PC-9 (cell line): ENCODE measurements at regions not wholly inside any gene's neighbourhood (a gene's known extent, or its start where the extent isn't known, plus 50 kb on each side); places are given as distances from the start of the nearest gene placed in this dataset.

ENCODE experiments used
- BruUV-seq: library from RNA; stranded (reverse); fragments of 400-500 nt; replicated peaks from 2 replicates; lab custom pipeline; 2021; lab: Mats Ljungman, UMichigan
- CTCF ChIA-PET: fragments of 300-600 bp; sonication (Branson Sonifier 250); formaldehyde crosslinking; loops from one replicate; lab custom pipeline; 2022; ENCODE audit warnings: antibody characterized with exemption; lab: Charles Lee
- POLR2A ChIA-PET: fragments of 300-600 bp; sonication (Branson Sonifier 250); formaldehyde crosslinking; loops from one replicate; lab custom pipeline; 2022; ENCODE audit warnings: antibody characterized with exemption; ENCODE audit not compliant: unreplicated experiment; lab: Charles Lee
- DNase-seq, 2 experiments: peaks; one replicate each; pipeline versions ENCODE4 v3.0.0 to v3.0.0-alpha.2; 2015 to 2022; ENCODE audit warnings: mixed read lengths in 1 of 2
- H2AFZ ChIP-seq: fragments of 200-600 bp; sonication (generic); 2 replicates; pipeline ENCODE4 v1.8.1; 2017; ENCODE audit warnings: antibody characterized with exemption
- H3F3A ChIP-seq: fragments of 200-600 bp; sonication (generic); 2 replicates; pipeline ENCODE4 v1.8.1; 2017; ENCODE audit warnings: antibody characterized with exemption, mild to moderate bottlenecking, low read depth; ENCODE audit not compliant: insufficient read depth
- H3K27ac ChIP-seq: fragments of 200-600 bp; sonication (generic); 2 replicates; pipeline ENCODE4 v1.6.1; 2016; ENCODE audit warnings: mixed run types
- H3K27me3 ChIP-seq: fragments of 200-600 bp; sonication (generic); 2 replicates; pipeline ENCODE4 v1.6.1; 2016; ENCODE audit warnings: low read depth, mixed run types; ENCODE audit not compliant: insufficient read depth
- H3K36me3 ChIP-seq: fragments of 200-600 bp; sonication (generic); 2 replicates; pipeline ENCODE4 v1.6.1; 2016; ENCODE audit warnings: low read depth, mixed run types
- H3K4me1 ChIP-seq: fragments of 200-600 bp; sonication (generic); replicated peaks from 2 replicates; pipeline ENCODE4 v1.6.1; 2016; ENCODE audit warnings: mixed run types; ENCODE audit not compliant: insufficient read depth
- H3K4me2 ChIP-seq: fragments of 200-600 bp; sonication (generic); 2 replicates; pipeline ENCODE4 v1.6.1; 2017; ENCODE audit warnings: mixed run types
- H3K4me3 ChIP-seq: fragments of 200-600 bp; sonication (generic); 2 replicates; pipeline ENCODE4 v1.6.1; 2016; ENCODE audit warnings: mixed run types
- H3K79me2 ChIP-seq: fragments of 200-600 bp; sonication (generic); 2 replicates; pipeline ENCODE4 v1.6.1; 2017; ENCODE audit warnings: low read depth, mixed run types
- H3K9me2 ChIP-seq: fragments of 200-600 bp; sonication (generic); 2 replicates; pipeline ENCODE4 v1.8.1; 2017; ENCODE audit warnings: mild to moderate bottlenecking; ENCODE audit not compliant: insufficient read depth
- H3K9me3 ChIP-seq: fragments of 200-600 bp; sonication (generic); 2 replicates; pipeline ENCODE4 v1.8.1; 2016; ENCODE audit warnings: low read depth; ENCODE audit not compliant: insufficient read depth
- H4K20me1 ChIP-seq: fragments of 200-600 bp; sonication (generic); 2 replicates; pipeline ENCODE4 v1.8.1; 2017; ENCODE audit not compliant: insufficient read depth
- CTCF ChIP-seq: fragments of 200-600 bp; sonication (generic); conservative IDR thresholded peaks from 2 replicates; pipeline ENCODE4 v1.6.1; 2017; ENCODE audit warnings: mixed run types, antibody characterized with exemption, mild to moderate bottlenecking, moderate library complexity
- EZH2 ChIP-seq: fragments of 200-600 bp; sonication (generic); IDR thresholded peaks from 2 replicates; pipeline ENCODE4 v1.8.0; 2017; ENCODE audit warnings: antibody characterized with exemption, low read depth
- intact Hi-C: fragments of 100-400 bp; cut with micrococcal nuclease; formaldehyde crosslinking; loops from one replicate; pipeline ENCODE4 v1.10.0; 2022; ENCODE audit not compliant: unreplicated experiment

GRCh38 chr10:7082967-7083366, 327.9 kb downstream of the SFMBT2 start:
- Histone ChIP-seq H3K79me2 (no peaks in the 10 kb centered on the region), H3K4me2 (no peak overlapping the region), H2AFZ (no peak overlapping the region), H3K9me3 (no peaks in the 10 kb centered on the region), H3K36me3 (no peaks in the 10 kb centered on the region), H3F3A (no peaks in the 10 kb centered on the region), H3K9me2 (no peaks in the 10 kb centered on the region), H3K4me3 (no peak overlapping the region), H3K4me1 (no peaks in the 10 kb centered on the region), H3K27me3 (peaks cover 35% of the 10 kb centered on the region), H4K20me1 (no peaks in the 10 kb centered on the region), H3K27ac (no peak overlapping the region)
- DNase-seq, result no peak
- BruUV-seq, result no TSS peak
- TF ChIP-seq CTCF, result no peak
- TF ChIP-seq EZH2, result no peak
- ChIA-PET CTCF (no interaction called here), POLR2A (no interaction called here)
- intact Hi-C loops, result no loop called here

- no TSS peak for BruUV-seq
- Histone ChIP-seq H3K27me3 (peaks cover 21% of the 10 kb centered on the region; the same call in 1 of the 2 replicates), H3K9me3 (no peaks in the 10 kb centered on the region), H3K4me3 (no peak overlapping the region), H3F3A (no peaks in the 10 kb centered on the region), H3K79me2 (no peaks in the 10 kb centered on the region), H3K27ac (no peak overlapping the region), H3K9me2 (no peaks in the 10 kb centered on the region; the same call in 1 of the 2 replicates), H3K36me3 (no peaks in the 10 kb centered on the region), H2AFZ (no peak overlapping the region), H3K4me1 (no peaks in the 10 kb centered on the region), H4K20me1 (no peaks in the 10 kb centered on the region; the same call in 1 of the 2 replicates), H3K4me2 (no peak overlapping the region)
- ChIA-PET POLR2A (no interaction called here), CTCF (no interaction called here)
- no peak for TF ChIP-seq EZH2
- no peak for TF ChIP-seq CTCF
- intact Hi-C loops, result no loop called here
- no peak for DNase-seq
These were observed 333.0 kb downstream of the SFMBT2 start for GRCh38 chr10:7077880-7078279.

GRCh38 chr10:7075851-7076250, 335.0 kb downstream of the SFMBT2 start:
- H3K4me2 ChIP-seq, result no peak overlapping the region
- H4K20me1 ChIP-seq, result no peaks in the 10 kb centered on the region; the same call in 1 of the 2 replicates
- H3K4me1 ChIP-seq, result no peaks in the 10 kb centered on the region
- H3K27me3 ChIP-seq, result peaks cover 18% of the 10 kb centered on the region; the same call in 1 of the 2 replicates
- ChIA-PET CTCF (no interaction called here), POLR2A (no interaction called here)
- no peaks in the 10 kb centered on the region for H3K36me3 ChIP-seq
- intact Hi-C loops, result no loop called here
- H3K4me3 ChIP-seq, result no peak overlapping the region
- TF ChIP-seq CTCF (no peak), EZH2 (no peak)
- no TSS peak for BruUV-seq
- no peak overlapping the region for H2AFZ ChIP-seq
- H3K9me2 ChIP-seq, result no peaks in the 10 kb centered on the region; the same call in 1 of the 2 replicates
- no peak for DNase-seq
- H3K79me2 ChIP-seq, result no peaks in the 10 kb centered on the region
- H3F3A ChIP-seq, result no peaks in the 10 kb centered on the region
- no peaks in the 10 kb centered on the region for H3K9me3 ChIP-seq
- H3K27ac ChIP-seq, result no peak overlapping the region
